ENCODE measurements at regions not wholly inside any gene's neighbourhood (a gene's known extent, or its start where the extent isn't known, plus 50 kb on each side); places are given as distances from the start of the nearest gene placed in this dataset.
"Not testable (repeated sequence)": the region's sequence is repeated elsewhere in the genome, so short reads cannot be mapped to it uniquely, and the experiment has no call there.

DNA sequence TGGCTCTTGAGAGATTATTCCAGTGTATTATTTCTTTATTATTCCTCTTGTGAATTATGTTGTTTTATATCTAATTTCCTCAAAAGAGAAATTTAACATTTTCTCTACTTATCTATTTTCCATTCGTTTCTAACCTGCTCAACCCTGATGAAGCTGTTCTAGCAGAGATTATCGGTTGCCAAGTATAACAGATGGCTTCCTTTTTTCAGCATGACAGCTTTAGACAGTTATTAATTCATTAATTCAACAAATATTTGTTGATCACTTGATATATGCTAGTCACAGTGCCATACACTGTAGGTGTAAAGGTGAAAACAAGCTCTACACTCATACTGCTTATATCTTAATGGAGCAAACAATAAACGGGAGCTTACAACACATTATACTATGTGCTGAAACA lies 137.9 kb upstream of the UBE2E3 start:
- no peak overlapping the region for H3K4me3 ChIP-seq (ENCODE audit: low read length)
- TF ChIP-seq, protein P1, sequence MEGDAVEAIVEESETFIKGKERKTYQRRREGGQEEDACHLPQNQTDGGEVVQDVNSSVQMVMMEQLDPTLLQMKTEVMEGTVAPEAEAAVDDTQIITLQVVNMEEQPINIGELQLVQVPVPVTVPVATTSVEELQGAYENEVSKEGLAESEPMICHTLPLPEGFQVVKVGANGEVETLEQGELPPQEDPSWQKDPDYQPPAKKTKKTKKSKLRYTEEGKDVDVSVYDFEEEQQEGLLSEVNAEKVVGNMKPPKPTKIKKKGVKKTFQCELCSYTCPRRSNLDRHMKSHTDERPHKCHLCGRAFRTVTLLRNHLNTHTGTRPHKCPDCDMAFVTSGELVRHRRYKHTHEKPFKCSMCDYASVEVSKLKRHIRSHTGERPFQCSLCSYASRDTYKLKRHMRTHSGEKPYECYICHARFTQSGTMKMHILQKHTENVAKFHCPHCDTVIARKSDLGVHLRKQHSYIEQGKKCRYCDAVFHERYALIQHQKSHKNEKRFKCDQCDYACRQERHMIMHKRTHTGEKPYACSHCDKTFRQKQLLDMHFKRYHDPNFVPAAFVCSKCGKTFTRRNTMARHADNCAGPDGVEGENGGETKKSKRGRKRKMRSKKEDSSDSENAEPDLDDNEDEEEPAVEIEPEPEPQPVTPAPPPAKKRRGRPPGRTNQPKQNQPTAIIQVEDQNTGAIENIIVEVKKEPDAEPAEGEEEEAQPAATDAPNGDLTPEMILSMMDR (conservative IDR thresholded peaks at IDR 0.05; ENCODE audit: low read length): no peak
- no peak for DNase-seq (ENCODE audit: low read depth)

DNA sequence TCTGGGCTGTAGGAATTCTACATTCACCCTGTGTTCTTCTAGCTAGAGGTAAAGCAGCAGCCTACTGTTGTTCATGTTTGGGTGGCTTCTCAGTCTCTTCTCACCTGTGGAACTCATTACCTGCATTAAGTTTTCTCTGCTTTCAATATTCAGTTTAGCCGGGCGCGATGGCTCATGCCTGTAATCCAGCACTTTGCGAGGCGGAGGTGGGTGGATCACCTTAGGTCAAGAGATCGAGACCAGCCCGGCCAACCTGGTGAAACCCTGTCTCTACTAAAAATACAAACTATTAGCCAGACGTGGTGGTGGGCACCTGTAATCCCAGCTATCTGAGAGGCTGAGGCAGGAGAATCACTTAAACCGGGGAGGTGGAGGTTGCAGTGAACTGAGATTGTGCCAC lies 139.8 kb upstream of the UBE2E3 start:
- no peak overlapping the region for H3K4me3 ChIP-seq (ENCODE audit: low read length)
- TF ChIP-seq, protein P1 (conservative IDR thresholded peaks at IDR 0.05; ENCODE audit: low read length): no peak
- DNase-seq (ENCODE audit: low read depth): no peak

DNA sequence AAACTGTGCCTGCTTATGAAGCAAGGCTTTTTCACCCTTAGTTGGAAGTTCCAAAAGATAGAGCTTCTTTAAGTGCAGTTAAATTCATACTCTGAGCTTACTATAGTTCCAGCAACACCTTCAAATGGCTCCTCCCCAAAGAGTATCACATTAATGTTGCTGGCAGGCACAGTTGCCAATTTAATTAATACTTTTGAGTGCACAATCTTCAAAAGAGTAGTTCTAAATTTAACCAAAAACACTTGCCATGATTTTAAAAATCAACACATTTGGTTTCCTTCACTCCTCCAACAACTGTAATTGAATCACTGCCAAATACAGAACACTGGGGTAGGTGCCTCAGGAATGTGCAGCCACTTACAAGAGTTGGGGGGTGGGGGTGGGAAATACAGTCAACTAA lies 150.6 kb upstream of the UBE2E3 start:
- H3K4me3 ChIP-seq (ENCODE audit: low read length): no peak overlapping the region
- DNase-seq (ENCODE audit: low read depth): no peak
- TF ChIP-seq, protein P1 (conservative IDR thresholded peaks at IDR 0.05; ENCODE audit: low read length): no peak

DNA sequence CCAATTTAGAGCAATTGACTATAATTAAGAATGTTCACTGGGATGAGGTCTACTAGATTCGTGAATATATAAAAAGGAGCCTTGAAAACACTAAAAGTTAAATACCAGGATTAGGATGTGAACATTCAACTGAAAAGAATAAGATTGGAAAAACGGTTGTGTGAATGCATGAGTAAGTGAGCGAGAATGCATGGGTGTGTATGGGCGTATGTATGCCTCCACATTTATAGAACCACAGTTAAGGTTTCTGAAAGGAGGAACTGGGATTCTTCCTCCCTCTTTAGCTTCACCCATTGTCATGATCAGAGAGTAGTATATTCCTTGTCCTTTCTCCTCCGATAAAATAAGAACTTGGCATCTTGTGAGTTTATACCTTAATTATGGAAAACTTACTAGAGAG lies 151.1 kb upstream of the UBE2E3 start:
- no peak overlapping the region for H3K4me3 ChIP-seq (ENCODE audit: low read length)
- DNase-seq (ENCODE audit: low read depth): no peak
- TF ChIP-seq, protein P1 (conservative IDR thresholded peaks at IDR 0.05; ENCODE audit: low read length): no peak

DNA sequence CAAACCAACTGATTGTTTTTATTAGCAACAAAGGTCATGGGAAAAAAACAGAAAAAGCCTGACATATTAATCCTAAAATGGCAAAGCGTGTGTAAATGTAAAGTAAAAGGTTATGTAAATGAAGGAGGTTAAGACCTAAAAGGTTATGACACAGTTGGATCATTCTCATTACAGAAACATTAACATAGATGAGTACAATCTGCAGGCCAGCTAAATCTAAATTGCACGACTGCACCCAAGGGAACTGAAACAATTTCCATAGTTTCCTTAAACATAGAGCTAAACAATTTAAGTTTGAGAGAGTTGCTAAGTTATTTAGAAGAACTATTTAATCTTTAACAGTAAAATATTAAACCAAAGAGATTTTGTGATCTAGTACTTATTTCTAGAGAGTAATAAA lies 151.6 kb upstream of the UBE2E3 start:
- TF ChIP-seq, protein P1 (conservative IDR thresholded peaks at IDR 0.05; ENCODE audit: low read length): no peak
- no peak overlapping the region for H3K4me3 ChIP-seq (ENCODE audit: low read length)
- no peak for DNase-seq (ENCODE audit: low read depth)

DNA sequence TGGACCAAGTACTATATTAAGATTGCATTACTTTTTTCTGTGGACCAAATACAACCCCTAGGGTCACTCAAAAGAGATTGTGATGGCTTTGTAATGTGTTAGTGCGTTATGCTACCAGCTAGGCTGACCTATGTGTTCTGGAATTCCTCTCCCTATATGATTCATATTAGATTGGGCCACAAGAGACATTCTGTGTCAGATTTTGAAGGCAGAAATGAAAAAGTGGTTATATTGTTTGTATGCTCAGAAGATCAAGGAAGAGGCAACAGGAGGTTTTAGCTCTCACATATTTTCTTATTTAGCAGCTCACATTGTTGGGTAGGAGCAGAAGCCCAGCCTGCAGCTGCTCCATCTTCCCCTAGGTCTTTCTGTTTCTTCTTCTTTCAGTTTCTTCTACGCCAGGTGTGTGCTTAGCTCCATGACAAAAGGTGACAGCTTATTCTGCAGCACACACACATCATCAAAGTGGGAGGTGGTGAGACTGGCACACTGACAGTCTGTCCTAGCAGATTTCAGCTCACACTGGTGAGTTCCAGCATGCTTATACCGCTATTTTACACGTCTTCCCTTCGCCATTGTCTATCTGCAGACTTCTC lies 156.8 kb upstream of the UBE2E3 start:
- peak; percentile 63 for DNase-seq (ENCODE audit: low read depth)
- TF ChIP-seq, protein P1 (conservative IDR thresholded peaks at IDR 0.05; ENCODE audit: low read length): no peak
- H3K4me3 ChIP-seq (ENCODE audit: low read length): no peak overlapping the region

DNA sequence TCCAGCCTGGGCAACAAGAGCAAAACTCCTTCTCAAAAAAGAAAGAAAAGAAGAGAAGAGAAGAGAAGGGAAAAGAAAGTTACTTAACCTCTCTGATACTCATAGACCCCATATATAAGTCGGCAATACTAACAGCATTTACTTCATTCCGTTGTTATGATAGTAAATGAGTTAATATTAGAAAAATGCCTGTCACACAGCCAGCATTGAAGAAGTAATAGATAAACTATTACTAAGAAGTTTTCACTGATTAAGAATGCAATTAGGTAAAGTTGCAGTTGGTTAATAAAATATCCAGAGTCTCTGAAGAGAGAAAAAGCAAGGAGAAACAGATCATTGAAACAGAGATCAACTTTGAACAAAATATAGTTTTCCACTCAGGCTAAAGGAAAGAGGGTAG lies 161.3 kb upstream of the UBE2E3 start:
- TF ChIP-seq, protein P1 (conservative IDR thresholded peaks at IDR 0.05; ENCODE audit: low read length): no peak
- DNase-seq (ENCODE audit: low read depth): no peak
- no peak overlapping the region for H3K4me3 ChIP-seq (ENCODE audit: low read length)

DNA sequence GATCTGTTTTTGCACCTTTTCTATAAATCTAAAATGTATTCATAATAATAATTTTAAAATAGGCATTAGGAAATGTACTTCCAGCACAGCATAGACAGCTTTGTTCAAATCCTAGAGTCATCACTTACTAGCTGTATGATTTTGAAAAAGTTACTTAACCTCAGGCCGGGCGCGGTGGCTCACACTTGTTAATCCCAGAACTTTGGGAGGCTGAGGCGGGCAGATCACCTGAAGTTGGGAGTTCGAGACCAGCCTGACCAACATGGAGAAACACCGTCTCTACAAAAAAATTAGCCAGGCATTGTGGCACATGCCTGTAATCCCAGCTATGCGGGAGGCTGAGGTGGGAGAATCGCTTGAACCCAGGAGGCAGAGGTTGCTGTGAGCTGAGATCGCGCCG lies 161.7 kb upstream of the UBE2E3 start:
- H3K4me3 ChIP-seq (ENCODE audit: low read length); DNase-seq (ENCODE audit: low read depth): not testable (repeated sequence)
